SHP77 (cell line): ENCODE measurements at regions not wholly inside any gene's neighbourhood (a gene's known extent, or its start where the extent isn't known, plus 50 kb on each side); places are given as distances from the start of the nearest gene placed in this dataset.
"Not testable (repeated sequence)": the region's sequence is repeated elsewhere in the genome, so short reads cannot be mapped to it uniquely, and the experiment has no call there.

ENCODE experiments used
- DNase-seq, 2 experiments: peaks; one replicate each; lab custom pipeline; 2025; lab: John Stamatoyannopoulos, UW

GRCh38 chr13:89215319-89215718, 1544.1 kb downstream of the SLITRK5 start:
- not testable (repeated sequence) for DNase-seq

GRCh38 chr13:89217813-89218212, 1546.6 kb downstream of the SLITRK5 start:
- DNase-seq: no peak

- no peak for DNase-seq
Measured at GRCh38 chr13:89221557-89222158, 1550.5 kb downstream of the SLITRK5 start.

- DNase-seq: no peak
Measured at GRCh38 chr13:89227356-89227755, 1556.2 kb downstream of the SLITRK5 start.

GRCh38 chr13:89238496-89238895, 1567.3 kb downstream of the SLITRK5 start:
- no peak for DNase-seq

GRCh38 chr13:89239361-89240127, 1568.4 kb downstream of the SLITRK5 start:
- no peak for DNase-seq

GRCh38 chr13:89255844-89256406, 1584.8 kb downstream of the SLITRK5 start:
- no peak for DNase-seq

GRCh38 chr13:89267734-89268133, 1596.6 kb downstream of the SLITRK5 start:
- no peak for DNase-seq

GRCh38 chr13:89269737-89270136, 1598.6 kb downstream of the SLITRK5 start:
- no peak for DNase-seq

GRCh38 chr13:89270736-89271135, 1599.6 kb downstream of the SLITRK5 start:
- DNase-seq: no peak

GRCh38 chr13:89279374-89279773, 1608.2 kb downstream of the SLITRK5 start:
- no peak for DNase-seq

- no peak for DNase-seq
Measured at GRCh38 chr13:89281331-89281730, 1610.2 kb downstream of the SLITRK5 start.

GRCh38 chr13:89282241-89282640, 1611.1 kb downstream of the SLITRK5 start:
- no peak for DNase-seq

- no peak for DNase-seq
Measured at GRCh38 chr13:89287381-89287780, 1616.2 kb downstream of the SLITRK5 start.

- DNase-seq: no peak
Measured at GRCh38 chr13:89294115-89294867, 1623.1 kb downstream of the SLITRK5 start.

GRCh38 chr13:89307278-89307677, 1636.1 kb downstream of the SLITRK5 start:
- DNase-seq: no peak

GRCh38 chr13:89310943-89311672, 1639.9 kb downstream of the SLITRK5 start:
- no peak for DNase-seq

- DNase-seq: no peak
Measured at GRCh38 chr13:89315287-89315686, 1644.1 kb downstream of the SLITRK5 start.

GRCh38 chr13:89322466-89322865, 1651.3 kb downstream of the SLITRK5 start:
- DNase-seq: no peak

GRCh38 chr13:89324582-89324981, 1653.4 kb downstream of the SLITRK5 start:
- no peak for DNase-seq

GRCh38 chr13:89343165-89343564, 1672.0 kb downstream of the SLITRK5 start:
- no peak for DNase-seq

- DNase-seq: no peak
Measured at GRCh38 chr13:89352384-89352783, 1681.2 kb downstream of the SLITRK5 start.
